ENCODE measurements at regions not wholly inside any gene's neighbourhood (a gene's known extent, or its start where the extent isn't known, plus 50 kb on each side); places are given as distances from the start of the nearest gene placed in this dataset.

- TF ChIP-seq CTCF (IDR thresholded peaks at IDR 0.05) (peak; percentile 87), EZH2 (IDR thresholded peaks at IDR 0.05) (no peak), EZH2phosphoT487 (IDR thresholded peaks at IDR 0.05) (no peak)
Measured at GRCh38 chr22:35154937-35155387, 89.0 kb downstream of the ISX start.

Measured in neural progenitor cell (in vitro differentiated cells).